Keratinocyte (primary cell): ENCODE measurements at regions not wholly inside any gene's neighbourhood (a gene's known extent, or its start where the extent isn't known, plus 50 kb on each side); places are given as distances from the start of the nearest gene placed in this dataset.

Experiments used
- CTCF ChIP-seq, 3 experiments: IDR thresholded peaks in 1 of 3; conservative IDR thresholded peaks in 1 of 3; optimal IDR thresholded peaks in 1 of 3; 2 replicates in 2 of 3; 3 replicates in 1 of 3; pipeline versions ENCODE3 to v1.5.1; 2011; ENCODE audit warnings: low read length in 3 of 3, mild to moderate bottlenecking in 3 of 3, moderate library complexity in 2 of 3, control low read depth in 1 of 3, inconsistent platforms in 1 of 3; ENCODE audit not compliant: insufficient read depth in 2 of 3; ENCODE audit errors: extremely low read depth in 1 of 3
- EZH2 ChIP-seq: IDR thresholded peaks from one replicate; pipeline ENCODE4 v1.6.1; 2012; ENCODE audit warnings: inconsistent platforms, mild to moderate bottlenecking, low read length, moderate library complexity

- TF ChIP-seq CTCF (optimal IDR thresholded peaks at IDR 0.05 in 1 of 3, IDR thresholded peaks at IDR 0.05 in 1 of 3, conservative IDR thresholded peaks at IDR 0.05 in 1 of 3; ENCODE audit: extremely low read depth in 1 of 3, insufficient read depth in 2 of 3, low read length in 3 of 3), result no peak
- no peak for TF ChIP-seq EZH2
These were observed 123.1 kb upstream of the MID1 start for GRCh38 chrX:10743476-10743875.
